ENCODE measurements at regions not wholly inside any gene's neighbourhood (a gene's known extent, or its start where the extent isn't known, plus 50 kb on each side); places are given as distances from the start of the nearest gene placed in this dataset.

- Histone ChIP-seq H3K9me3 (ENCODE audit: control extremely low read depth in 1 of 5, control insufficient read depth in 4 of 5, insufficient read depth in 2 of 5, low read depth in 1 of 5, low read length in 4 of 5) (peaks cover 0 to 2% (median 0%) of the 10 kb centered on the region in 5 experiments), H3K4me1 (ENCODE audit: control extremely low read depth in 1 of 4, control insufficient read depth in 4 of 4, insufficient read depth in 4 of 4, low read length in 3 of 4) (peaks cover 0 to 5% (median 2%) of the 10 kb centered on the region in 4 experiments), H3K27ac (ENCODE audit: insufficient read depth in 1 of 2, low read depth in 1 of 2, low read length in 2 of 2, poor library complexity in 1 of 2, severe bottlenecking in 2 of 2) (peak overlapping the region in 1 of 2 experiments; percentile 52), H3K36me3 (ENCODE audit: control insufficient read depth in 4 of 4, insufficient read depth in 4 of 4, low read length in 3 of 4) (no peaks in the 10 kb centered on the region), H3K27me3 (replicated peaks in 2 of 5; ENCODE audit: control insufficient read depth in 4 of 5, insufficient read depth in 5 of 5, low read length in 4 of 5) (no peaks in the 10 kb centered on the region), H3K4me3 (ENCODE audit: control insufficient read depth in 1 of 7, extremely low read depth in 1 of 7, insufficient read depth in 4 of 7, low read depth in 2 of 7, low read length in 6 of 7) (no peak overlapping the region)
- POLR2A ChIA-PET, result no interaction called here
- peak; percentile 68 to 94 (median 90) for DNase-seq
- WGBS (ENCODE audit: insufficient coverage), result 37% methylated on average over 2 of the region's 3 CpGs
- CTCF ChIA-PET, result interaction anchor here (0.5 to 1.4 kb wide), 2 partner anchors 317 kb away, joined by 3 to 7 read pairs; no protein-coding TSS in a partner anchor
Observed at GRCh38 chr5:111848476-111848875, 91.5 kb upstream of the NREP start.

GRCh38 chr5:111847052-111847925, 90.3 kb upstream of the NREP start:
- Histone ChIP-seq H3K4me3 (ENCODE audit: control insufficient read depth in 1 of 7, extremely low read depth in 1 of 7, insufficient read depth in 4 of 7, low read depth in 2 of 7, low read length in 6 of 7) (no peak overlapping the region), H3K36me3 (ENCODE audit: control insufficient read depth in 4 of 4, insufficient read depth in 4 of 4, low read length in 3 of 4) (no peaks in the 10 kb centered on the region), H3K4me1 (ENCODE audit: control extremely low read depth in 1 of 4, control insufficient read depth in 4 of 4, insufficient read depth in 4 of 4, low read length in 3 of 4) (peaks cover 0 to 4% (median 2%) of the 10 kb centered on the region in 4 experiments), H3K27ac (ENCODE audit: insufficient read depth in 1 of 2, low read depth in 1 of 2, low read length in 2 of 2, poor library complexity in 1 of 2, severe bottlenecking in 2 of 2) (no peak overlapping the region), H3K9me3 (ENCODE audit: control extremely low read depth in 1 of 5, control insufficient read depth in 4 of 5, insufficient read depth in 2 of 5, low read depth in 1 of 5, low read length in 4 of 5) (peaks cover 0 to 2% (median 0%) of the 10 kb centered on the region in 5 experiments), H3K27me3 (replicated peaks in 2 of 5; ENCODE audit: control insufficient read depth in 4 of 5, insufficient read depth in 5 of 5, low read length in 4 of 5) (no peaks in the 10 kb centered on the region)
- 100% methylated on average over 2 of the region's 3 CpGs for WGBS (ENCODE audit: insufficient coverage)
- ChIA-PET POLR2A (no interaction called here), CTCF (interaction anchor here (0.6 to 0.7 kb wide), 2 partner anchors 297 to 1053 kb away, joined by 3 read pairs; no protein-coding TSS in a partner anchor)
- DNase-seq, result no peak

- Histone ChIP-seq H3K4me3 (ENCODE audit: control insufficient read depth in 1 of 7, extremely low read depth in 1 of 7, insufficient read depth in 4 of 7, low read depth in 2 of 7, low read length in 6 of 7) (no peak overlapping the region), H3K4me1 (ENCODE audit: control extremely low read depth in 1 of 4, control insufficient read depth in 4 of 4, insufficient read depth in 4 of 4, low read length in 3 of 4) (no peaks in the 10 kb centered on the region), H3K27ac (ENCODE audit: insufficient read depth in 1 of 2, low read depth in 1 of 2, low read length in 2 of 2, poor library complexity in 1 of 2, severe bottlenecking in 2 of 2) (no peak overlapping the region), H3K9me3 (ENCODE audit: control extremely low read depth in 1 of 5, control insufficient read depth in 4 of 5, insufficient read depth in 2 of 5, low read depth in 1 of 5, low read length in 4 of 5) (no peaks in the 10 kb centered on the region), H3K27me3 (replicated peaks in 2 of 5; ENCODE audit: control insufficient read depth in 4 of 5, insufficient read depth in 5 of 5, low read length in 4 of 5) (no peaks in the 10 kb centered on the region), H3K36me3 (ENCODE audit: control insufficient read depth in 4 of 4, insufficient read depth in 4 of 4, low read length in 3 of 4) (no peaks in the 10 kb centered on the region)
- ChIA-PET POLR2A (no interaction called here), CTCF (interaction anchor here (1.2 to 1.4 kb wide), 2 partner anchors 11 to 288 kb away, joined by 3 read pairs; no protein-coding TSS in a partner anchor)
- no peak for DNase-seq
- 100% methylated on average over 1 of the region's 6 CpGs for WGBS (ENCODE audit: insufficient coverage)
Observed at GRCh38 chr5:111840036-111840674, 83.2 kb upstream of the NREP start.

DNA sequence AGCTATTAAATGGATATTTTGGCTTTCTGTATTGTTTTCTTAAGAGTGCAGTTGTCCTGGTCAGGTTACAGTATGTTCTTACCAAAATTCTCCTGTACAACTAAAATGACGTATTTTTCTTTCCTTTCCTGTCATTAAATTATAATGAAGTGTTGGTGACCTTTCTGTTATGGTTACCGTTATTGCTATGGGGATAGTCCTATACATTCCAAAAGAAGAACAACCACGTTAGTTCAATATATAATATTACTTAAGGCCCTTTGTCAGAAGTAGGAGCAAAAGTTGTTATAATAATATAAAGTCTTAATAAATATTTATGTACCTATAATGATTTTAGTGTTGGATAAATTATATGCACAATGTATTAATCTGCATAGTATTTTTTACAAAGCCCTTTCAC, 82.4 kb upstream of the NREP start:
- Histone ChIP-seq H3K27me3 (replicated peaks in 2 of 5; ENCODE audit: control insufficient read depth in 4 of 5, insufficient read depth in 5 of 5, low read length in 4 of 5) (no peaks in the 10 kb centered on the region), H3K4me3 (ENCODE audit: control insufficient read depth in 1 of 7, extremely low read depth in 1 of 7, insufficient read depth in 4 of 7, low read depth in 2 of 7, low read length in 6 of 7) (no peak overlapping the region), H3K27ac (ENCODE audit: insufficient read depth in 1 of 2, low read depth in 1 of 2, low read length in 2 of 2, poor library complexity in 1 of 2, severe bottlenecking in 2 of 2) (no peak overlapping the region), H3K9me3 (ENCODE audit: control extremely low read depth in 1 of 5, control insufficient read depth in 4 of 5, insufficient read depth in 2 of 5, low read depth in 1 of 5, low read length in 4 of 5) (no peaks in the 10 kb centered on the region), H3K4me1 (ENCODE audit: control extremely low read depth in 1 of 4, control insufficient read depth in 4 of 4, insufficient read depth in 4 of 4, low read length in 3 of 4) (peaks cover 0 to 3% (median 0%) of the 10 kb centered on the region in 4 experiments), H3K36me3 (ENCODE audit: control insufficient read depth in 4 of 4, insufficient read depth in 4 of 4, low read length in 3 of 4) (no peaks in the 10 kb centered on the region)
- no CpG with 5 or more reads among the region's 3 CpGs for WGBS (ENCODE audit: insufficient coverage)
- CTCF ChIA-PET, result no interaction called here
- POLR2A ChIA-PET, result no interaction called here
- DNase-seq, result no peak

- H3K4me3 ChIP-seq (ENCODE audit: control insufficient read depth in 1 of 7, extremely low read depth in 1 of 7, insufficient read depth in 4 of 7, low read depth in 2 of 7, low read length in 6 of 7), result no peak overlapping the region
- H3K4me1 ChIP-seq (ENCODE audit: control extremely low read depth in 1 of 4, control insufficient read depth in 4 of 4, insufficient read depth in 4 of 4, low read length in 3 of 4), result peaks cover 0 to 3% (median 0%) of the 10 kb centered on the region in 4 experiments
- H3K27me3 ChIP-seq (replicated peaks in 2 of 5; ENCODE audit: control insufficient read depth in 4 of 5, insufficient read depth in 5 of 5, low read length in 4 of 5), result no peaks in the 10 kb centered on the region
- H3K36me3 ChIP-seq (ENCODE audit: control insufficient read depth in 4 of 4, insufficient read depth in 4 of 4, low read length in 3 of 4), result no peaks in the 10 kb centered on the region
- no peak overlapping the region for H3K27ac ChIP-seq (ENCODE audit: insufficient read depth in 1 of 2, low read depth in 1 of 2, low read length in 2 of 2, poor library complexity in 1 of 2, severe bottlenecking in 2 of 2)
- DNase-seq, result no peak
- POLR2A ChIA-PET, result no interaction called here
- CTCF ChIA-PET, result no interaction called here
- no peaks in the 10 kb centered on the region for H3K9me3 ChIP-seq (ENCODE audit: control extremely low read depth in 1 of 5, control insufficient read depth in 4 of 5, insufficient read depth in 2 of 5, low read depth in 1 of 5, low read length in 4 of 5)
Observed at GRCh38 chr5:111836426-111836825, 79.4 kb upstream of the NREP start.

- WGBS (ENCODE audit: insufficient coverage), result no CpG with 5 or more reads among the region's 2 CpGs
- H3K27me3 ChIP-seq (replicated peaks in 2 of 5; ENCODE audit: control insufficient read depth in 4 of 5, insufficient read depth in 5 of 5, low read length in 4 of 5), result no peaks in the 10 kb centered on the region
- H3K4me1 ChIP-seq (ENCODE audit: control extremely low read depth in 1 of 4, control insufficient read depth in 4 of 4, insufficient read depth in 4 of 4, low read length in 3 of 4), result peaks cover 0 to 3% (median 0%) of the 10 kb centered on the region in 4 experiments
- no peaks in the 10 kb centered on the region for H3K9me3 ChIP-seq (ENCODE audit: control extremely low read depth in 1 of 5, control insufficient read depth in 4 of 5, insufficient read depth in 2 of 5, low read depth in 1 of 5, low read length in 4 of 5)
- H3K36me3 ChIP-seq (ENCODE audit: control insufficient read depth in 4 of 4, insufficient read depth in 4 of 4, low read length in 3 of 4), result no peaks in the 10 kb centered on the region
- H3K4me3 ChIP-seq (ENCODE audit: control insufficient read depth in 1 of 7, extremely low read depth in 1 of 7, insufficient read depth in 4 of 7, low read depth in 2 of 7, low read length in 6 of 7), result no peak overlapping the region
- ChIA-PET CTCF (no interaction called here), POLR2A (interaction anchor here (0.6 kb wide), 1 partner anchor 99 kb away, joined by 3 read pairs; no protein-coding TSS in a partner anchor)
- no peak overlapping the region for H3K27ac ChIP-seq (ENCODE audit: insufficient read depth in 1 of 2, low read depth in 1 of 2, low read length in 2 of 2, poor library complexity in 1 of 2, severe bottlenecking in 2 of 2)
- DNase-seq, result no peak
Observed at GRCh38 chr5:111834926-111835599, 78.1 kb upstream of the NREP start.
